HUES6 (cell line): ENCODE measurements at regions not wholly inside any gene's neighbourhood (a gene's known extent, or its start where the extent isn't known, plus 50 kb on each side); places are given as distances from the start of the nearest gene placed in this dataset.

ENCODE experiments used
- H3K27ac ChIP-seq: 2 replicates; pipeline ENCODE4 v1.7.0; 2013; ENCODE audit warnings: low read depth, mild to moderate bottlenecking, low read length, inconsistent platforms
- H3K27me3 ChIP-seq: 2 replicates; pipeline ENCODE4 v1.6.1; 2013; ENCODE audit warnings: low read length; ENCODE audit not compliant: control insufficient read depth, insufficient read depth
- H3K36me3 ChIP-seq: 2 replicates; pipeline ENCODE4 v1.6.1; 2013; ENCODE audit warnings: low read length; ENCODE audit not compliant: control insufficient read depth, insufficient read depth
- H3K4me1 ChIP-seq: 2 replicates; pipeline ENCODE4 v1.6.1; 2013; ENCODE audit warnings: low read length; ENCODE audit not compliant: control insufficient read depth, insufficient read depth
- H3K4me3 ChIP-seq: 2 replicates; pipeline ENCODE4 v1.5.1; 2013; ENCODE audit warnings: low read depth, low read length
- H3K9ac ChIP-seq: one replicate; pipeline ENCODE4 v1.6.1; 2013; ENCODE audit warnings: mild to moderate bottlenecking, low read length
- H3K9me3 ChIP-seq: 2 replicates; pipeline ENCODE4 v1.6.1; 2013; ENCODE audit warnings: low read depth, low read length; ENCODE audit not compliant: control insufficient read depth, insufficient read depth

GRCh38 chr15:37165395-37165794, 65.0 kb upstream of the MEIS2 start:
- no peaks in the 10 kb centered on the region for H3K4me1 ChIP-seq
- H3K4me3 ChIP-seq: no peak overlapping the region

GRCh38 chr15:37166402-37166801, 66.1 kb upstream of the MEIS2 start:
- Histone ChIP-seq H3K4me3 (no peak overlapping the region), H3K27ac (no peak overlapping the region), H3K4me1 (no peaks in the 10 kb centered on the region), H3K9ac (no peak overlapping the region), H3K36me3 (no peaks in the 10 kb centered on the region), H3K27me3 (no peaks in the 10 kb centered on the region), H3K9me3 (no peaks in the 10 kb centered on the region)

More at GRCh38 chr15:37165395-37165794, 65.0 kb upstream of the MEIS2 start:
- Histone ChIP-seq H3K9ac (no peak overlapping the region), H3K9me3 (no peaks in the 10 kb centered on the region), H3K36me3 (no peaks in the 10 kb centered on the region), H3K27me3 (no peaks in the 10 kb centered on the region), H3K27ac (no peak overlapping the region)

GRCh38 chr15:37181339-37181738, 81.0 kb upstream of the MEIS2 start:
- peaks cover 16% of the 10 kb centered on the region for H3K9me3 ChIP-seq
- no peaks in the 10 kb centered on the region for H3K36me3 ChIP-seq
- H3K27me3 ChIP-seq: no peaks in the 10 kb centered on the region
- H3K9ac ChIP-seq: no peak overlapping the region
- H3K4me1 ChIP-seq: no peaks in the 10 kb centered on the region
- no peak overlapping the region for H3K4me3 ChIP-seq
- H3K27ac ChIP-seq: no peak overlapping the region

- H3K4me3 ChIP-seq: no peak overlapping the region
- H3K9me3 ChIP-seq: no peaks in the 10 kb centered on the region
- H3K4me1 ChIP-seq: no peaks in the 10 kb centered on the region
- no peaks in the 10 kb centered on the region for H3K27me3 ChIP-seq
- no peak overlapping the region for H3K9ac ChIP-seq
- H3K27ac ChIP-seq: no peak overlapping the region
- H3K36me3 ChIP-seq: no peaks in the 10 kb centered on the region
Measured at GRCh38 chr15:37199545-37199944, 99.2 kb upstream of the MEIS2 start.

- Histone ChIP-seq H3K27me3 (no peaks in the 10 kb centered on the region), H3K9me3 (no peaks in the 10 kb centered on the region), H3K9ac (no peak overlapping the region), H3K4me1 (no peaks in the 10 kb centered on the region), H3K4me3 (no peak overlapping the region), H3K36me3 (no peaks in the 10 kb centered on the region), H3K27ac (no peak overlapping the region)
Measured at GRCh38 chr15:37203050-37203449, 102.7 kb upstream of the MEIS2 start.

- H3K9ac ChIP-seq: no peak overlapping the region
- no peaks in the 10 kb centered on the region for H3K9me3 ChIP-seq
- H3K4me1 ChIP-seq: no peaks in the 10 kb centered on the region
- no peaks in the 10 kb centered on the region for H3K36me3 ChIP-seq
- no peak overlapping the region for H3K4me3 ChIP-seq
- no peaks in the 10 kb centered on the region for H3K27me3 ChIP-seq
- no peak overlapping the region for H3K27ac ChIP-seq
Measured at GRCh38 chr15:37204692-37205091, 104.3 kb upstream of the MEIS2 start.

- Histone ChIP-seq H3K4me3 (no peak overlapping the region), H3K27me3 (no peaks in the 10 kb centered on the region), H3K9ac (no peak overlapping the region), H3K4me1 (no peaks in the 10 kb centered on the region), H3K9me3 (no peaks in the 10 kb centered on the region), H3K36me3 (no peaks in the 10 kb centered on the region), H3K27ac (no peak overlapping the region)
Measured at GRCh38 chr15:37206690-37207089, 106.3 kb upstream of the MEIS2 start.

GRCh38 chr15:37208146-37209040, 108.0 kb upstream of the MEIS2 start:
- Histone ChIP-seq H3K9me3 (no peaks in the 10 kb centered on the region), H3K27me3 (no peaks in the 10 kb centered on the region), H3K27ac (no peak overlapping the region), H3K9ac (no peak overlapping the region), H3K4me1 (no peaks in the 10 kb centered on the region), H3K4me3 (no peak overlapping the region), H3K36me3 (no peaks in the 10 kb centered on the region)

GRCh38 chr15:37209041-37209363, 108.7 kb upstream of the MEIS2 start:
- no peaks in the 10 kb centered on the region for H3K4me1 ChIP-seq
- H3K9ac ChIP-seq: no peak overlapping the region
- H3K36me3 ChIP-seq: no peaks in the 10 kb centered on the region
- no peaks in the 10 kb centered on the region for H3K9me3 ChIP-seq
- H3K4me3 ChIP-seq: no peak overlapping the region
- H3K27me3 ChIP-seq: no peaks in the 10 kb centered on the region
- H3K27ac ChIP-seq: no peak overlapping the region

- no peaks in the 10 kb centered on the region for H3K9me3 ChIP-seq
- H3K27ac ChIP-seq: no peak overlapping the region
- H3K27me3 ChIP-seq: no peaks in the 10 kb centered on the region
- no peaks in the 10 kb centered on the region for H3K36me3 ChIP-seq
- no peak overlapping the region for H3K9ac ChIP-seq
- H3K4me1 ChIP-seq: no peaks in the 10 kb centered on the region
- no peak overlapping the region for H3K4me3 ChIP-seq
Measured at GRCh38 chr15:37217567-37217966, 117.2 kb upstream of the MEIS2 start.

GRCh38 chr15:37218351-37218916, 118.1 kb upstream of the MEIS2 start:
- Histone ChIP-seq H3K36me3 (no peaks in the 10 kb centered on the region), H3K9ac (no peak overlapping the region), H3K27me3 (no peaks in the 10 kb centered on the region), H3K4me3 (no peak overlapping the region), H3K9me3 (no peaks in the 10 kb centered on the region), H3K27ac (no peak overlapping the region), H3K4me1 (no peaks in the 10 kb centered on the region)
